NCI-H345 treated with DMSO at 0.1 percent for 48 hours (cell line): ENCODE measurements at regions not wholly inside any gene's neighbourhood (a gene's known extent, or its start where the extent isn't known, plus 50 kb on each side); places are given as distances from the start of the nearest gene placed in this dataset.
A peak's percentile ranks its signal among the peaks of the same experiment; 100 is the strongest.
"Not testable (repeated sequence)": the region's sequence is repeated elsewhere in the genome, so short reads cannot be mapped to it uniquely, and the experiment has no call there.

Experiments
- DNase-seq: peaks from one replicate; lab custom pipeline; 2025; ENCODE audit not compliant: unreplicated experiment; lab: John Stamatoyannopoulos, UW

- no peak for DNase-seq
Observed at GRCh38 chr5:173434270-173434669, 106.1 kb upstream of the STC2 start.

GRCh38 chr5:173430394-173430793, 102.2 kb upstream of the STC2 start:
- DNase-seq: no peak

- no peak for DNase-seq
Observed at GRCh38 chr5:173429489-173430150, 101.4 kb upstream of the STC2 start.

- no peak for DNase-seq
Observed at GRCh38 chr5:173423452-173424117, 95.4 kb upstream of the STC2 start.

- DNase-seq: no peak
Observed at GRCh38 chr5:173420108-173420507, 91.9 kb upstream of the STC2 start.

GRCh38 chr5:173413471-173413982, 85.3 kb upstream of the STC2 start:
- DNase-seq: no peak

- no peak for DNase-seq
Observed at GRCh38 chr5:173412566-173412965, 84.4 kb upstream of the STC2 start.

GRCh38 chr5:173411791-173412555, 83.8 kb upstream of the STC2 start:
- DNase-seq: no peak

GRCh38 chr5:173410459-173411233, 82.4 kb upstream of the STC2 start:
- DNase-seq: no peak

GRCh38 chr5:173408946-173409345, 80.7 kb upstream of the STC2 start:
- peak; percentile 43 for DNase-seq

GRCh38 chr5:173399851-173400250, 71.6 kb upstream of the STC2 start:
- DNase-seq: no peak

GRCh38 chr5:173397516-173397915, 69.3 kb upstream of the STC2 start:
- DNase-seq: no peak

- DNase-seq: no peak
Observed at GRCh38 chr5:173396311-173396993, 68.2 kb upstream of the STC2 start.

- no peak for DNase-seq
Observed at GRCh38 chr5:173395933-173396308, 67.7 kb upstream of the STC2 start.

GRCh38 chr5:173395257-173395932, 67.2 kb upstream of the STC2 start:
- no peak for DNase-seq

- DNase-seq: no peak
Observed at GRCh38 chr5:173394701-173395100, 66.5 kb upstream of the STC2 start.

GRCh38 chr5:173392172-173392571, 64.0 kb upstream of the STC2 start:
- no peak for DNase-seq

GRCh38 chr5:173391031-173391430, 62.8 kb upstream of the STC2 start:
- no peak for DNase-seq

GRCh38 chr5:173387293-173387692, 59.1 kb upstream of the STC2 start:
- DNase-seq: not testable (repeated sequence)

GRCh38 chr5:173385832-173386360, 57.7 kb upstream of the STC2 start:
- DNase-seq: no peak
